ENCODE measurements at regions not wholly inside any gene's neighbourhood (a gene's known extent, or its start where the extent isn't known, plus 50 kb on each side); places are given as distances from the start of the nearest gene placed in this dataset.

DNA sequence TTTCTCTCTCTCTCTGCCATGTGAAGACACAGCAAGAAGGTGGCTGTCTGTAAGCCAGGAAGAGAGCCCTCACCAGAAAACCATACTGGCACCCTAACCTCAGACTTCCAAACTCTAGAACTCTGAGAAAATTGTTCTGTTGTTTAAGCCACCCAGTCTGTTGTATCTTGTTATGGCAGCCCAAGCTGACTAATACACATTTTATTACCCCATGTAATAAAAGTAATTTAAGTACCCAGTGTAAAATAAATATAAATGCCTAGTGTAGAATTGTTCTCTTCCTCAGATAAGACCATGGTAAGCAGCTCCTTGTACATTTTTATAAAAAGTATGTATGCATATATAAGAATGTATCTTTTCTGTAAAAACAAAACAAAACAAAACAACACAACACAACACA lies 119.7 kb downstream of the DTL start:
- Histone ChIP-seq H3K9me3 (no peaks in the 10 kb centered on the region), H3K27me3 (no peaks in the 10 kb centered on the region), H3K27ac (no peak overlapping the region), H3K4me1 (peaks cover 0 to 7% (median 1%) of the 10 kb centered on the region in 4 donors), H3K4me3 (no peak overlapping the region), H3K36me3 (no peaks in the 10 kb centered on the region)
- DNase-seq (no peak), ATAC-seq (ENCODE audit: low FRiP score in 2 of 2) (no peak)
- TF ChIP-seq, protein P1, sequence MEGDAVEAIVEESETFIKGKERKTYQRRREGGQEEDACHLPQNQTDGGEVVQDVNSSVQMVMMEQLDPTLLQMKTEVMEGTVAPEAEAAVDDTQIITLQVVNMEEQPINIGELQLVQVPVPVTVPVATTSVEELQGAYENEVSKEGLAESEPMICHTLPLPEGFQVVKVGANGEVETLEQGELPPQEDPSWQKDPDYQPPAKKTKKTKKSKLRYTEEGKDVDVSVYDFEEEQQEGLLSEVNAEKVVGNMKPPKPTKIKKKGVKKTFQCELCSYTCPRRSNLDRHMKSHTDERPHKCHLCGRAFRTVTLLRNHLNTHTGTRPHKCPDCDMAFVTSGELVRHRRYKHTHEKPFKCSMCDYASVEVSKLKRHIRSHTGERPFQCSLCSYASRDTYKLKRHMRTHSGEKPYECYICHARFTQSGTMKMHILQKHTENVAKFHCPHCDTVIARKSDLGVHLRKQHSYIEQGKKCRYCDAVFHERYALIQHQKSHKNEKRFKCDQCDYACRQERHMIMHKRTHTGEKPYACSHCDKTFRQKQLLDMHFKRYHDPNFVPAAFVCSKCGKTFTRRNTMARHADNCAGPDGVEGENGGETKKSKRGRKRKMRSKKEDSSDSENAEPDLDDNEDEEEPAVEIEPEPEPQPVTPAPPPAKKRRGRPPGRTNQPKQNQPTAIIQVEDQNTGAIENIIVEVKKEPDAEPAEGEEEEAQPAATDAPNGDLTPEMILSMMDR (IDR thresholded peaks at IDR 0.05) = no peak
- no peak for TF ChIP-seq POLR2A (IDR thresholded peaks at IDR 0.05)
- no peak for TF ChIP-seq POLR2AphosphoS5 (IDR thresholded peaks at IDR 0.05)
- no peak for TF ChIP-seq EP300 (IDR thresholded peaks at IDR 0.05)

DNA sequence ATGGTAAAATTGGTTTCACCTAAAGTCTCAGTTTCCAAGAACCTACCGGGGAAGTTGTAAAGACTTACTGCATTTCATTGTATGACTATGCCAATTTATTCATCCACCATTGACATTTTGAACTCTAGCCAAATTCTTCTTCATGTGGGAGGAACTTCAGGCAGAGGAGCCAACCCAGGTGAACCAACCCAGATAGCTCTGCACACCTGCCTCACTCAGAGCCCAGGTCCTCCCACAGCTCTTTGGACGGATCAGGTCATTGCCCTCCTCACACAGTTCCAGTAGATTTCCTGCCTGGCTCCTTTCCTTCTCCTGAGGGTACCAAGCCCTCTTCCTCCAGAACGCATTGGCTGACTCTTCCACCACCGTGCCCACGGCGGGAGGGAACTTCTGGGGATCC lies 121.7 kb downstream of the DTL start:
- ATAC-seq (ENCODE audit: low FRiP score in 2 of 2) = no peak

DNA sequence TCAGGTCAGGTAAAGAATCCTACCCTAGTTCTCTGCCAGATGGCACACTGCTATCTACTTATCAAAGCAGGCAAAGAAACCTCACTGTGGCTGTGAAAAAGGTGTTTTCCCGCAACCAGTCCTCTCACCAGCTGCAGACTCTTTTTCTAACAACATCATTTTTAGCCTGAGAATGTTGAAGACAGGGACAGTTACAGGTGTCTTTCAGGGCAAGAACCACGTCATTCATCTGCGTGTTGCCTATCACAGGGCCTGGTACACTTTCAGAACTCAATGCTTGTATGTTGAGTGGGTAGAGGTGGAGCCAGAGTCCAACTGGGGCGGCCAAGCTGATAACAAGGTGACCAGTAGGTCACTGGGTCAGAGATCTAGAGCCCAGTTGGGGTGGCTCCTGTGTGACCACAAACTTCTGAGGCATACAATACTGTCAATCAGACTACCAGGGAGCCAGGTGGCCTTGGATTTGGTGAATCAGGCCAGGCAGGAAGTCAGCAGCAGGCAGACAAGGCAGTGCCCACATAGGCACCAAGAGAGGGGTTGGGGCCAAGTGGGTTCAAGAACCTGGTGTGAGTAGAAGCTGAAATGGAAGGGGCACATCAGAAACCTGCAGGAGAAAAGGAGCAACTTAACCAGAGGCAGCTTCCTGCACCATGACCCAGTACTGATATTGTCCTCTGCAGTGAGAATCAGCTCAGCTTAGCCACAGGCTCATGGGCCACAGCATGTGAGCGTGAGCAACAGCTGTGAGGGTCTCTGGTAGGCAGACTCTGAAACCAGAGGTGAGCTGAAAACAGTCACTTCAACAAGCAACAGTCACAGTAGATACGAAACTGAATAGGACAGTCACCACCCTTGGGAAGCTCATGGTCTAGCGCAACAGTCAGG lies 123.6 kb downstream of the DTL start:
- 87 to 94% methylated on average over 7 of the region's 7 CpGs for WGBS, 2 donors
- TF ChIP-seq EP300 (IDR thresholded peaks at IDR 0.05) (no peak), POLR2A (IDR thresholded peaks at IDR 0.05) (no peak), POLR2AphosphoS5 (IDR thresholded peaks at IDR 0.05) (no peak)
- TF ChIP-seq, protein P1 (IDR thresholded peaks at IDR 0.05) = no peak
- no peaks in the 10 kb centered on the region for H3K36me3 ChIP-seq
- H3K27ac ChIP-seq = no peak overlapping the region
- H3K4me1 ChIP-seq = peaks cover 15 to 24% (median 16%) of the 10 kb centered on the region in 4 donors
- H3K4me3 ChIP-seq = no peak overlapping the region
- DNase-seq (no peak), ATAC-seq (ENCODE audit: low FRiP score in 2 of 2) (no peak)
- no peaks in the 10 kb centered on the region for H3K9me3 ChIP-seq
- no peaks in the 10 kb centered on the region for H3K27me3 ChIP-seq

More for the DNA sequence above, 121.7 kb downstream of the DTL start:
- 80 to 87% methylated on average over 6 of the region's 6 CpGs for WGBS, 2 donors
- no peaks in the 10 kb centered on the region for H3K36me3 ChIP-seq
- TF ChIP-seq EP300 (IDR thresholded peaks at IDR 0.05) = no peak
- TF ChIP-seq, protein P1 (IDR thresholded peaks at IDR 0.05) = no peak
- no peak for TF ChIP-seq POLR2AphosphoS5 (IDR thresholded peaks at IDR 0.05)
- TF ChIP-seq POLR2A (IDR thresholded peaks at IDR 0.05) = no peak
- H3K27ac ChIP-seq = no peak overlapping the region
- peaks cover 6 to 14% (median 8%) of the 10 kb centered on the region in 4 donors for H3K4me1 ChIP-seq
- H3K27me3 ChIP-seq = no peaks in the 10 kb centered on the region
- no peak overlapping the region for H3K4me3 ChIP-seq
- DNase-seq = no peak
- H3K9me3 ChIP-seq = no peaks in the 10 kb centered on the region

DNA sequence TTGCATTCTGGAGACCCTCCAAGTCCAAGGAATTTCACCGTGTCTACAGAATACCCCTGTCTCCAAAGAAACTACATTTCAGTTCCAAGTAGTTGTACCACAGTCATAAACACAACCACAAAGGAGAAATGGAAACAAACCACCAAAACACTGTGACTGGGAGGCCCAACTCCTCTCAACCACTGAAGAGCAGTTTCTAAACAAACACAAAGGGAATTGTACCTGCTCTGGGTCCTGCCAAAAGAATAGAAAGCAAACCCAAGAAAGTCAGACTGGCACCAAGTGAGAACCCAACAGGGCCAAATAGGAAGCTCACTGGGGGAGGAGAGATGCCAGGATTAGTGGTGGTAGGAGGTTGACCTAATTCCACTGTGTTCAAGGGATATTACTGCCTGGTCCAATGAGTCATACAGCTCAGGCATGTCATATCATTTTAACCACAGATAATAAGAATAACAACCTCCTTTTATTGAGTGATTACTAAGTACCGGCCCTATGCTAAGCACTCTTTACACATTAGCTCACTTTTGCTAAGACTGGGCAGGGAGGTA lies 123.9 kb upstream of the PPP2R5A start:
- 45 to 53% methylated on average over 1 to 2 of the region's 2 CpGs for WGBS, 2 donors
- ATAC-seq (ENCODE audit: low FRiP score in 2 of 2) = peak in 1 of 2 donors; percentile 39
- no peak for DNase-seq
- Histone ChIP-seq H3K27ac (peak overlapping the region in 3 of 4 donors; percentile 19 to 52 (median 45)), H3K36me3 (no peaks in the 10 kb centered on the region), H3K27me3 (no peaks in the 10 kb centered on the region), H3K9me3 (no peaks in the 10 kb centered on the region), H3K4me1 (peaks cover 15 to 24% (median 19%) of the 10 kb centered on the region in 4 donors), H3K4me3 (no peak overlapping the region)
- TF ChIP-seq EP300 (IDR thresholded peaks at IDR 0.05) = no peak
- no peak for TF ChIP-seq POLR2AphosphoS5 (IDR thresholded peaks at IDR 0.05)
- TF ChIP-seq POLR2A (IDR thresholded peaks at IDR 0.05) = no peak
- TF ChIP-seq, protein P1 (IDR thresholded peaks at IDR 0.05) = no peak
